Occipital lobe (tissue), 2 donors: ENCODE measurements at regions not wholly inside any gene's neighbourhood (a gene's known extent, or its start where the extent isn't known, plus 50 kb on each side); places are given as distances from the start of the nearest gene placed in this dataset. TPM values are rescaled to one million over a fixed set of nuclear protein-coding genes. Genes with fewer than 3 reads are reported as not detected.

Source experiments
- DNase-seq: peaks from one replicate; lab custom pipeline; 2025; lab: John Stamatoyannopoulos, UW
- small RNA-seq: library from RNA; depleted of rRNA; stranded (forward); fragments of <200 nt; gene quantifications from one replicate; pipeline ENCODE3, GENCODE V24; 2014

- DNase-seq, result no peak
Measured at GRCh38 chr19:27676877-27677276, 1536.1 kb downstream of the UQCRFS1 start.

GRCh38 chr19:27676334-27676733, 1536.6 kb downstream of the UQCRFS1 start:
- no peak for DNase-seq

GRCh38 chr19:27675771-27676170, 1537.2 kb downstream of the UQCRFS1 start:
- DNase-seq, result no peak

DNA sequence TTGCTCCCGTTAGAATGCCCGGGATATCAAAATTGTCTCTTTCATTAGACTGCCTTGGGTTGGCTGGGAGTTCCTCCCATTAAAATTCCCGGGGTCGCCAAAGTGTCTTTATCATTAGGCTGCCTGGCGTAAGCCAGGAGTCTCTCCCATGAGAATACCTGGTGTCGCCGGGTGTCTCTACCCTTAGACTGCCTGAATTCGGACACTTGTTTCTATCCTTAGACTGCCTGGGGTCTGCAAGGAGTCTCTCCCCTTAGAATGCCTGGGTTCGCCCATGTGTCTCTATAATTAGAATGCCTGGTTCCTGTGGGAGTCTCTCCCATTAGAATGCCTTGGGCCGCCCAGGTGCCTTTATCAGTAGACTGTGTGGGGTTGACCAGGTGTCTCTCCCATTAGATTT, 1538.2 kb downstream of the UQCRFS1 start:
- no peak for DNase-seq

DNA sequence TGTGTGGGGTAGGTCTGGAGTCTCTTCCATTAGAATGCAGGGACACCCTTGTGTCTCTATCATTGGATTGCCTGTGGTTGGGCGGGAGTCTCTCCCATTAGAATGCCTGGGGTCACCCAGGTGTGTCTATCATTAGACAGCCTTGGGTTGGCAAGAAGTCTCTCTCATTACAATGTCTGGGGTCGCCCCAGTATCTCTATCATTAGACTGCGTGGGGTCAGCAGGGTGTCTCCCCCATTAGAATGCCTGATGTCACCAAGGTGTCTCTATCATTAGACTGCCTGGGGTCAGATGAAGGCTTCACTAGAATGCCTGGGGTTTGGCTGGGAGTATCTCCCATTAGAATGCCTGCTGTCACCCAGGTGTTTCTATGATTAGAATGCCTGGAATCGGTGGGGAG, 1539.0 kb downstream of the UQCRFS1 start:
- no peak for DNase-seq

- no peak for DNase-seq
Measured at GRCh38 chr19:27672309-27673047, 1540.5 kb downstream of the UQCRFS1 start.

DNA sequence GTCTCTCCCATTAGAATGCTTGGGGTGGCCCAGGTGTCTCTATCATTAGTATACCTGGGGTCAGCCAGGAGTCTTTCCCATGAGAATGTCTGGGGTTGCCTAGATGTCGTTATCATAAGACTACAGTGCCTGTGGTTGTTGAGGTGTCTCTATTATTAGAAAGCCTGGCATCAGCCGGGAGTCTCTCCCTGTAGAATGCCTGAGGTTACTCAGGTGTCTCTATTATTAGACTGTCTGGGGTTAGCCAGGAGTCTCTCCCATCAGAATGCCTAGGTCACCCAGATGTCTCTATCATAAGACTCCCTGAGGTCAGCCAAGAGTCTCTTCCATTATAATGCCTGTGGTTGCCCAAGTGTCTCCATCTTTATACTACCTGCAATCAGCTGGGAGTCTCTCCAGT, 1541.1 kb downstream of the UQCRFS1 start:
- DNase-seq, result no peak

GRCh38 chr19:27660428-27660827, 1552.5 kb downstream of the UQCRFS1 start:
- DNase-seq, result no peak

DNA sequence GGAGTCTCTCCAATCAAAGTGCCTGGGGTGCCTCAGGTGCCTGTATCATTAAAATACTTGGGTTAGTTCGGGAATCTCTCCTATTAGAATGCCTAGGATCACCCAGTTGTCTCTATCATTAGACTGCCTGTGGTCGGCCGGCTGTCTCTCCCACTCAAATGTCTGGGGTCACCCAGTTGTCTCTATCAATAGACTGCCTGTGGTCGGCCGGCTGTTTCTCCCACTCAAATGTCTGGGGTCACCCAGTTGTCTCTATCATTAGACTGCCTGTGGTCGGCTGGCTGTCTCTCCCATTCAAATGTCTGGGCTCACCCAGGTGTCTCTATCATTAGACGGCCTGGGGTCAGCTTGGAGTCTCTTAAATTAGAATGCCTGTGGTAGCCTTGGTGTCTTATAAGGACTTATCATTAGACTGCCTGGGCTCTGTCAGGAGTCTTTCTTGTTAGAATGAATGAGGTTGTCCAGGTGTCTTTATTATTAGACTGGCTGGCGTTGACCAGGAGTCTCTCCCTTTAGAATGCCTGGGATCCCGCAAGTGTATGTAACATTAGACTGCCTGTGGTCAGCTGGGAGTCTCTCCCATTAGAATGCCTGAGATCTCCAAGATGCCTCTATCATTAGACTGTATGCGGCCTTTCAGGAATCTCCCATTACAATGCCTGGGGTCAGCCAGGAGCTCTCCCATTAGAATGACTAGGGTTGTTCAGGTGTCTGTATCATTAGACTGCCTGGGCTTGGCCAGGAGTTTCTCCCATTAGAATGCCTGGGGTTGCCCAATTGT, 1555.5 kb downstream of the UQCRFS1 start:
- no peak for DNase-seq

- DNase-seq, result no peak
Measured at GRCh38 chr19:27654266-27654990, 1558.5 kb downstream of the UQCRFS1 start.

DNA sequence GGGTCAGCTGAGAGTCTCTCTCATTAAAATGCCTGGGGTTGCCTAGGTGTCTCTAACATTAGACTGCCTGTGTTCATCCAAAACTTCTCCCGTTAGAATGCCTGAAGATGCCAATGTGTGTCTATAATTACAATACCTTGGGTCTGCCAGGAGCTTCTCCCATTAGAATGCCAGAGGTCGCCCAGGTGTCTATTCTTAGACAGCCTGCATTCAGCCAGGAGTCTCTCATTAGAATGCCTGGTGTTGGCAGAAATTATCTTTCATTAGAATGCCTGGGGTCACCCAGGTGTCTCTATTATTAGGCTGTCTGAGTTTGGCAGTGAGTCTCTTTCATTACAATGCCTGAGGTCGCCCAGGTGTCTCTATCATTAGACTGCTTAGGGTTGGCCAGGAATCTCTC, 1560.2 kb downstream of the UQCRFS1 start:
- DNase-seq, result no peak

GRCh38 chr19:27652281-27652680, 1560.7 kb downstream of the UQCRFS1 start:
- no peak for DNase-seq

- DNase-seq, result no peak
Measured at GRCh38 chr19:27647423-27647822, 1565.5 kb downstream of the UQCRFS1 start.

- DNase-seq, result no peak
Measured at GRCh38 chr19:27635401-27635800, 1577.5 kb downstream of the UQCRFS1 start.

GRCh38 chr19:27618006-27618405, 1594.9 kb downstream of the UQCRFS1 start:
- no peak for DNase-seq

GRCh38 chr19:27580906-27581305, 1632.0 kb downstream of the UQCRFS1 start:
- DNase-seq, result no peak

Small RNA genes in the stretch of these regions (small RNA-seq; reads per million reads assigned to genes)
- gene AC006504.6 (not detected), gene RNA5SP470 (not detected)
